ENCODE measurements at regions not wholly inside any gene's neighbourhood (a gene's known extent, or its start where the extent isn't known, plus 50 kb on each side); places are given as distances from the start of the nearest gene placed in this dataset.

DNA sequence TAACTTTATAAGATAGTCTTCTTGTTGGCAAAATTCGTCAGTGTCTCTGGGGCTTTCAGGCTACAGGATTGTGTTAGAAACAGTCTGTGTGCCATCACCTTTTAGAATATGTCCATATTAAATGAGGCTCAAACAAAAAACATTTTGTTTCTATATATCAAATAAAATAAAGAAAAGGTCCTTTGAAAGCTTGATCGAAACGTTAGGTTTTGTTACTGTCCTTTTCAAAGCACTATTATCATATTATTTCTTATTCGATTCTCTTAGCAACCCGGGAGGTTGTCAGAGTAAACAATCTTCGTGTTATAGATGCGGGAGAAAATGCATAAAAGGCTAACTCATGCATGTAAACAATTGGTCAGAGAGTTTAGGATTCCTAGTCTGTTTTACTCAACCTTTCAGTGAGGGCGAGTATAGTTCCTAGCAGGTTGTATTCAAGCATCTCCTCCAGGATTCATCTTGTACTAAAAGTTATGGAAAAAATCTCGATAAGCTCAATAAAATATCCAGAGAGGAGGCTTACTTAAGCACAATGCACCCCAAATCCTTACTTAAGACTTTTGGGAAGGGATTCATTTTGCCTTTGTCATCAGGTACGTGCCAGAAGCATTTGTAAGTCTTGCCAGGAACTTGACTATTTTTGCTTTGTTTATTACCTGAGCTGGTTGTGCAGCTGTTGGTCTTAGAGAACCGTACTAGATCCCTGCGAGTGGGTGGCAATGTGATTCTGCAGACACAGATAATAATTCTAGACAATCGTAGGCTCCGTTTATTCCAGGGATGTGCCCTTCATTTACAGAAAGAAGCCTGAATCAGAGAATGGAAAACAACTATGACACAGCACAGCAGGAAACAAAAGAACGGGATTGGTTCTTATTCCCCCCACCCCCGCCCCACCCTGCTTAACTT is 159.6 kb upstream of the ZNF217 start:
- peak; percentile 16 for DNase-seq
- no TSS peak for BruUV-seq (replicated peaks)
- CTCF ChIA-PET = interaction anchor here (0.7 to 2.4 kb wide), 6 partner anchors 14 to 132 kb away, joined by 3 to 8 read pairs (median 3); no protein-coding TSS in a partner anchor
- intact Hi-C loops (cut with micrococcal nuclease; ENCODE audit: unreplicated experiment) = no loop called here
- Mint-ChIP-seq H3K27ac (ENCODE audit: unreplicated experiment) (peak overlapping the region; percentile 66), H3K27me3 (ENCODE audit: unreplicated experiment) (no peaks in the 10 kb centered on the region), H3K36me3 (ENCODE audit: insufficient read depth, unreplicated experiment) (peaks cover 6% of the 10 kb centered on the region), H3K9me3 (ENCODE audit: low read depth, unreplicated experiment) (no peaks in the 10 kb centered on the region), H3K4me1 (ENCODE audit: low read depth, unreplicated experiment) (peaks cover 54% of the 10 kb centered on the region), H3K4me3 (ENCODE audit: low read depth, unreplicated experiment) (peak overlapping the region; percentile 32)
- TF ChIP-seq, protein P1, sequence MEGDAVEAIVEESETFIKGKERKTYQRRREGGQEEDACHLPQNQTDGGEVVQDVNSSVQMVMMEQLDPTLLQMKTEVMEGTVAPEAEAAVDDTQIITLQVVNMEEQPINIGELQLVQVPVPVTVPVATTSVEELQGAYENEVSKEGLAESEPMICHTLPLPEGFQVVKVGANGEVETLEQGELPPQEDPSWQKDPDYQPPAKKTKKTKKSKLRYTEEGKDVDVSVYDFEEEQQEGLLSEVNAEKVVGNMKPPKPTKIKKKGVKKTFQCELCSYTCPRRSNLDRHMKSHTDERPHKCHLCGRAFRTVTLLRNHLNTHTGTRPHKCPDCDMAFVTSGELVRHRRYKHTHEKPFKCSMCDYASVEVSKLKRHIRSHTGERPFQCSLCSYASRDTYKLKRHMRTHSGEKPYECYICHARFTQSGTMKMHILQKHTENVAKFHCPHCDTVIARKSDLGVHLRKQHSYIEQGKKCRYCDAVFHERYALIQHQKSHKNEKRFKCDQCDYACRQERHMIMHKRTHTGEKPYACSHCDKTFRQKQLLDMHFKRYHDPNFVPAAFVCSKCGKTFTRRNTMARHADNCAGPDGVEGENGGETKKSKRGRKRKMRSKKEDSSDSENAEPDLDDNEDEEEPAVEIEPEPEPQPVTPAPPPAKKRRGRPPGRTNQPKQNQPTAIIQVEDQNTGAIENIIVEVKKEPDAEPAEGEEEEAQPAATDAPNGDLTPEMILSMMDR (IDR thresholded peaks at IDR 0.05; ENCODE audit: unreplicated experiment) = no peak

DNA sequence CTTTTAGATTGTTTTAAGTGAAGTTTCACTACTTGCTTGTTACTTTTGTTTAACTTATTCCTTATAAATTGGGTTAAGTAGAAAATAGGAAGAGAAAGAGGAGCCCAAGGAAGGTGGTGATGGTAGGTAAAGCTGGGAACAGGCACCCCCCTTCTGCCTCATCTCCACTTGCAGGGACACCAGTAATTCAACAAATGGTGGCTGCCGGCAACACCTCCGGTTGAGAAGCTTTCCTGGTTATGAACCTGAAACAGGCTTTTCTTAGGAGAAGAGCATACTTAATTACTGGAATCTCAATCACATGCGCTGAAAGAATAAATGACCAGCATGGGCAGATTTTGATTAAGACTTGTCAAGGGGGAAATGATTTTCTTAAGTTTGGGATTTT is 158.9 kb upstream of the ZNF217 start:
- DNase-seq = no peak
- peaks cover 57% of the 10 kb centered on the region for H3K4me1 Mint-ChIP-seq (ENCODE audit: low read depth, unreplicated experiment)
- CTCF ChIA-PET = interaction anchor here (0.7 to 2.4 kb wide), 5 partner anchors 14 to 163 kb away, joined by 3 to 8 read pairs (median 3); no protein-coding TSS in a partner anchor

DNA sequence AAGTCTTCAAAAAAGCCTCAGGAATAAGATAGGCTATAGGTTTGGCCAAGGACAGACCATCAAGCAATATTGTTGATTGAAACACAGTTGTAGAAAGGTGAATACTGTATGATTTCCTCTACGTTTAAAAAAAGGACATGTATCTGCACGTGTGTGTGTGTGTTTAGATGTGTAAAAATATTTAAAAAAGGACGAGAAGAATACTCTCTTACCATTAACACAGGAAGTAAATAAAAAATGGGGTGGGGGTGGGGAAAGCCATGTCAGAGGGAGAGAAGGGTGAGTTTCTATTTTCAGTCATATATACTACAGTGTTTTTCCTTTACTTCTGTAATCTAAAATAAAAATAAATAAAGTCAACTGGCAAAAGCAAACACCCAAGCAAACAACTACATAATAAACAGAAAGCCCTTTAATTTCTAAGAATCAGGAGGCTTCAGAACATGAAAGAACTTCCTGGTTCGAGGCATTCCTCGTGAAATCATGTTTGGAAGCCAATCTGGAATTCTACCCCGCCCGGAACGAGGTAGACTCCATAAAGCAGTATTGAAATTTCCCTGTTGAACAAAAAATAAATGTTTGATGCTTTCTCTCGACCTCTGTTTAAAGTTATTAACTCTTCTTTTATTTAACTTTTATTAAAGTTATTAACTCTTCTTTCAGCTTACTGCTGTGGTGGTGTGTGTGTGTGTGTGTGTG is 158.1 kb upstream of the ZNF217 start:
- BruUV-seq (replicated peaks) = no TSS peak
- Mint-ChIP-seq H3K4me3 (ENCODE audit: low read depth, unreplicated experiment) (peak overlapping the region; percentile 9), H3K4me1 (ENCODE audit: low read depth, unreplicated experiment) (peaks cover 57% of the 10 kb centered on the region), H3K27ac (ENCODE audit: unreplicated experiment) (peak overlapping the region; percentile 66), H3K9me3 (ENCODE audit: low read depth, unreplicated experiment) (no peaks in the 10 kb centered on the region), H3K27me3 (ENCODE audit: unreplicated experiment) (no peaks in the 10 kb centered on the region), H3K36me3 (ENCODE audit: insufficient read depth, unreplicated experiment) (peaks cover 6% of the 10 kb centered on the region)
- peak; percentile 20 for DNase-seq
- TF ChIP-seq, protein P1 (IDR thresholded peaks at IDR 0.05; ENCODE audit: unreplicated experiment) = no peak
- CTCF ChIA-PET = interaction anchor here (0.6 to 1.0 kb wide), 2 partner anchors 78 to 164 kb away, joined by 3 read pairs; no protein-coding TSS in a partner anchor
- intact Hi-C loops (cut with micrococcal nuclease; ENCODE audit: unreplicated experiment) = no loop called here

More for the DNA sequence above, 158.9 kb upstream of the ZNF217 start:
- TF ChIP-seq, protein P1 (IDR thresholded peaks at IDR 0.05; ENCODE audit: unreplicated experiment) = no peak
- no TSS peak for BruUV-seq (replicated peaks)
- Mint-ChIP-seq H3K36me3 (ENCODE audit: insufficient read depth, unreplicated experiment) (peaks cover 6% of the 10 kb centered on the region), H3K9me3 (ENCODE audit: low read depth, unreplicated experiment) (no peaks in the 10 kb centered on the region), H3K4me3 (ENCODE audit: low read depth, unreplicated experiment) (no peak overlapping the region), H3K27me3 (ENCODE audit: unreplicated experiment) (no peaks in the 10 kb centered on the region), H3K27ac (ENCODE audit: unreplicated experiment) (peak overlapping the region; percentile 66)
- intact Hi-C loops (cut with micrococcal nuclease; ENCODE audit: unreplicated experiment) = no loop called here

DNA sequence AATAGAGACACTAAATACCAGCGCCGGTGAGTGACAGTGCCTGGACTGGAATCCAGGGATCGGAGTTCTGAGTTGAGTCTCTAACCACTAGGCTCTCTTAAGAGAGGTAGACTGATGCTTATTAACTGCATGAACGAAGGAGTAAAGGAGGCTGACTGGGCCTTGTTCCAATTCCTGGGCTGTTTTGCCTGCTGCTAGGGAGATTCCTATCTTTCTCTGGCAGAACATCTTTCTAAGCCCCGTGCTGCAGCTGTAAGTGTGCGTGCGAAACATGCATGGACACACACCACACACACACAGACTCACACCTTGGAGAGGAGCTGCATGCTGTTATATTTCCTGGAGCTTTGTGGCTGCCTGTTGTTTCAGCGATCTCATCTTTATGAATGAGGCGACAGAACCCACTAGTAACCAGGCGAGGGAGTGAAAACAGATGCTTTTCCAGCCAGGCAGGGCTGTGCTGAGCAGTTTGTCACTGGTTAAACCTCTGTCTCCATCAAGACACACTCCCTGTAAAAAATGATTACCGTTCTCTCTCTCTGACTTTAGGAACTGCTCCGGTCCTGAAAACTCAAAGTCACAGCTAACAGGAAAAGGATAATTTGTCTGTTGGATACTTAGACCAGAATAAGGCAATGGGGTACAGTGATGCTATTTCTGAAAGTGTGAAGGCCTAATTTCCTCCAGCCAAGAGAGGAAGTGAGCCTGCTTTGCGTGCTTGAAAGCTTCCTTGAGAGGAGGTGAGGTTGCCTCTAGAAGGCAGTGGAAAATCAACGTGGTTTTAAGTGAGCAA is 157.4 kb upstream of the ZNF217 start:
- Mint-ChIP-seq H3K27ac (ENCODE audit: unreplicated experiment) (peak overlapping the region; percentile 66), H3K36me3 (ENCODE audit: insufficient read depth, unreplicated experiment) (peaks cover 6% of the 10 kb centered on the region), H3K4me3 (ENCODE audit: low read depth, unreplicated experiment) (peak overlapping the region; percentile 9), H3K9me3 (ENCODE audit: low read depth, unreplicated experiment) (no peaks in the 10 kb centered on the region), H3K4me1 (ENCODE audit: low read depth, unreplicated experiment) (peaks cover 57% of the 10 kb centered on the region), H3K27me3 (ENCODE audit: unreplicated experiment) (no peaks in the 10 kb centered on the region)
- DNase-seq = no peak
- CTCF ChIA-PET = no interaction called here
- intact Hi-C loops (cut with micrococcal nuclease; ENCODE audit: unreplicated experiment) = no loop called here
- TF ChIP-seq, protein P1 (IDR thresholded peaks at IDR 0.05; ENCODE audit: unreplicated experiment) = no peak
- BruUV-seq (replicated peaks) = no TSS peak

Data from Calu3 (cell line).